ENCODE measurements at regions not wholly inside any gene's neighbourhood (a gene's known extent, or its start where the extent isn't known, plus 50 kb on each side); places are given as distances from the start of the nearest gene placed in this dataset.

DNA sequence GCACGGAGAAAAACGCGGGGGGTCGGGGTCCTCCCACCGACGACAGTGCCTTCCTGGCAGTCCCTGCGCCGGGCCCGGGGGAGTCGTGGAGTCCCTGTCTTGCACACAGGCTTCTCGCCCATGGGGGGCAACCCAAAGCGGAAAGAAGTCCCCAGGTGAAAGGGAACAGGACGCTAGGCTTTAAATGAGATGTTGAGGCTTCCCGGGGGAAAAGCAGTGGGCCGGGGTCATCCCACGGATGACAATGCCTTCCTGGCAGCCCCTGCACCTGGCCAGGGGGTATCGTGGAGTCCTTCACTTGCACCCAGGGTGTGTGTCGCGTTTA lies 162.9 kb upstream of the ALG10B start:
- H3K4me3 ChIP-seq (ENCODE audit: control insufficient read depth in 2 of 3, extremely low read depth in 1 of 3, insufficient read depth in 2 of 3, low read depth in 1 of 3, low read length in 3 of 3) = no peak overlapping the region
- no peaks in the 10 kb centered on the region for H3K27me3 ChIP-seq (ENCODE audit: control insufficient read depth, extremely low read depth, insufficient read depth, low read length)
- H4K20me1 ChIP-seq (ENCODE audit: control insufficient read depth, extremely low read depth, insufficient read depth, low read length) = no peaks in the 10 kb centered on the region
- no peaks in the 10 kb centered on the region for H3K79me2 ChIP-seq (ENCODE audit: control insufficient read depth, insufficient read depth, low read length)
- DNase-seq (ENCODE audit: low read depth, low spot score) (no peak), FAIRE-seq (no peak)
- H3K9ac ChIP-seq (ENCODE audit: control insufficient read depth, extremely low read depth, insufficient read depth, low read length) = no peak overlapping the region
- no peak overlapping the region for H2AFZ ChIP-seq (ENCODE audit: control insufficient read depth, low read length)
- TF ChIP-seq CTCF (optimal IDR thresholded peaks at IDR 0.05 in 1 of 3, IDR thresholded peaks at IDR 0.05 in 1 of 3, conservative IDR thresholded peaks at IDR 0.05 in 1 of 3; ENCODE audit: extremely low read depth in 1 of 3, insufficient read depth in 2 of 3, low read length in 3 of 3) (no peak), EZH2 (IDR thresholded peaks at IDR 0.05; ENCODE audit: low read length) (no peak)
- H3K27ac ChIP-seq (ENCODE audit: control insufficient read depth, insufficient read depth, low read length) = no peak overlapping the region
- H3K9me3 ChIP-seq (ENCODE audit: control insufficient read depth, low read depth, low read length) = peaks cover 18% of the 10 kb centered on the region
- no peak overlapping the region for H3K4me2 ChIP-seq (ENCODE audit: control insufficient read depth, extremely low read depth, insufficient read depth, low read depth, low read length)
- dilution Hi-C loops (cut with MboI; ENCODE audit: extremely low pct_ligation_motif_present, low sequenced_read_pairs) = no loop called here
- no peaks in the 10 kb centered on the region for H3K9me1 ChIP-seq (ENCODE audit: control insufficient read depth, extremely low read depth, insufficient read depth, low read length)
- H3K36me3 ChIP-seq (ENCODE audit: control insufficient read depth in 2 of 2, extremely low read depth in 1 of 2, insufficient read depth in 2 of 2, low read length in 2 of 2) = no peaks in the 10 kb centered on the region
- no peaks in the 10 kb centered on the region for H3K4me1 ChIP-seq (ENCODE audit: control insufficient read depth, extremely low read depth, insufficient read depth, low read length)

DNA sequence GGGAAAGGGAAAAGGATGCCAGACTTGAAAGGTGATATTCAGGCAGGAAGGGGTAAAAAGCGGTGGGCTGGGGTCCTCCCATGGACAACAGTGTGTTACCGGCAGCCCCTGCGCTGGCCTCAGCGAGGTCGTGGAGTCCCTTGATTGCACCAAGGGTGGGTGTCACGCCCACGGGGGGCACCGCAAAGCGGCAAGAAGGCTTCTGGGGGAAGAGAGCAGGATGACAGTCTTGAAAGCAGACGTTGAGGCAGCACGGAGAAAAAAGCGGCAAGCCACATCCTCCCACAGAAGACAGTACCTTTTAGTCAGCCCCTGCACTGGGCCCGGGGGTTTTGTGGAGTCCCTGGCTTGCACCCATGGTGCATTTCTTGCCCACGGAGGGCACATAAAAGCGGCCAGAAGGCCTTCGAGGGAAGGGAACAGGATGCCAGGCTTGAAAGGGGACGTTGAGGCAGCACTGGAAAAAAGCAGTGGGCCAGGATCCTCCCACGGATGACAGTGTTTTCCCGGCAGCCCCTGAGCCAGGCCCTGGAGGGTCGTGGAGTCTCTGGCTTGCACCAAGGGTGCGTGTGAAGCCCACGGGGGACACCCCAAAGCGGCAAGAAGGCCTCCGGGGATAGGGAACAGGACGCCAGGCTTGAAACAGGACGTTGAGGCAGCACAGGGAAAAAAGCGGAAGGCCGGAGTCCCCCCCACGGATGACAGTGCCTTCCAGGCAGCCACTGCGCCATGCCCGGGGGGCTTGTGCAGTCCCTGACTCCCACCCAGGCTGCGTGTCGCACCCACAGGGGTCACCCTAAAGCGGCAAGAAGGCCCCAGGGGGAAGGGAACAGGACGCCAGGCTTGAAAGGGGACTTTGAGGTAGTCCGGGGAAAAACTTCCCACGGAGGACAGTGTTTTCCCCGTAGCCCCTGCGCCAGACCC lies 162.2 kb upstream of the ALG10B start:
- no peak overlapping the region for H3K4me2 ChIP-seq (ENCODE audit: control insufficient read depth, extremely low read depth, insufficient read depth, low read depth, low read length)
- no peak overlapping the region for H3K9ac ChIP-seq (ENCODE audit: control insufficient read depth, extremely low read depth, insufficient read depth, low read length)
- no peak overlapping the region for H3K4me3 ChIP-seq (ENCODE audit: control insufficient read depth in 2 of 3, extremely low read depth in 1 of 3, insufficient read depth in 2 of 3, low read depth in 1 of 3, low read length in 3 of 3)
- H2AFZ ChIP-seq (ENCODE audit: control insufficient read depth, low read length) = no peak overlapping the region
- FAIRE-seq (no peak), DNase-seq (ENCODE audit: low read depth, low spot score) (no peak)
- peaks cover 18% of the 10 kb centered on the region for H3K9me3 ChIP-seq (ENCODE audit: control insufficient read depth, low read depth, low read length)
- H3K9me1 ChIP-seq (ENCODE audit: control insufficient read depth, extremely low read depth, insufficient read depth, low read length) = no peaks in the 10 kb centered on the region
- H3K79me2 ChIP-seq (ENCODE audit: control insufficient read depth, insufficient read depth, low read length) = no peaks in the 10 kb centered on the region
- no peaks in the 10 kb centered on the region for H3K36me3 ChIP-seq (ENCODE audit: control insufficient read depth in 2 of 2, extremely low read depth in 1 of 2, insufficient read depth in 2 of 2, low read length in 2 of 2)
- no peak overlapping the region for H3K27ac ChIP-seq (ENCODE audit: control insufficient read depth, insufficient read depth, low read length)
- no peaks in the 10 kb centered on the region for H3K27me3 ChIP-seq (ENCODE audit: control insufficient read depth, extremely low read depth, insufficient read depth, low read length)
- no peaks in the 10 kb centered on the region for H3K4me1 ChIP-seq (ENCODE audit: control insufficient read depth, extremely low read depth, insufficient read depth, low read length)
- TF ChIP-seq CTCF (optimal IDR thresholded peaks at IDR 0.05 in 1 of 3, IDR thresholded peaks at IDR 0.05 in 1 of 3, conservative IDR thresholded peaks at IDR 0.05 in 1 of 3; ENCODE audit: extremely low read depth in 1 of 3, insufficient read depth in 2 of 3, low read length in 3 of 3) (no peak), EZH2 (IDR thresholded peaks at IDR 0.05; ENCODE audit: low read length) (no peak)
- dilution Hi-C loops (cut with MboI; ENCODE audit: extremely low pct_ligation_motif_present, low sequenced_read_pairs) = no loop called here
- H4K20me1 ChIP-seq (ENCODE audit: control insufficient read depth, extremely low read depth, insufficient read depth, low read length) = no peaks in the 10 kb centered on the region

Measured in keratinocyte (primary cell).